ENCODE measurements at regions not wholly inside any gene's neighbourhood (a gene's known extent, or its start where the extent isn't known, plus 50 kb on each side); places are given as distances from the start of the nearest gene placed in this dataset.

DNA sequence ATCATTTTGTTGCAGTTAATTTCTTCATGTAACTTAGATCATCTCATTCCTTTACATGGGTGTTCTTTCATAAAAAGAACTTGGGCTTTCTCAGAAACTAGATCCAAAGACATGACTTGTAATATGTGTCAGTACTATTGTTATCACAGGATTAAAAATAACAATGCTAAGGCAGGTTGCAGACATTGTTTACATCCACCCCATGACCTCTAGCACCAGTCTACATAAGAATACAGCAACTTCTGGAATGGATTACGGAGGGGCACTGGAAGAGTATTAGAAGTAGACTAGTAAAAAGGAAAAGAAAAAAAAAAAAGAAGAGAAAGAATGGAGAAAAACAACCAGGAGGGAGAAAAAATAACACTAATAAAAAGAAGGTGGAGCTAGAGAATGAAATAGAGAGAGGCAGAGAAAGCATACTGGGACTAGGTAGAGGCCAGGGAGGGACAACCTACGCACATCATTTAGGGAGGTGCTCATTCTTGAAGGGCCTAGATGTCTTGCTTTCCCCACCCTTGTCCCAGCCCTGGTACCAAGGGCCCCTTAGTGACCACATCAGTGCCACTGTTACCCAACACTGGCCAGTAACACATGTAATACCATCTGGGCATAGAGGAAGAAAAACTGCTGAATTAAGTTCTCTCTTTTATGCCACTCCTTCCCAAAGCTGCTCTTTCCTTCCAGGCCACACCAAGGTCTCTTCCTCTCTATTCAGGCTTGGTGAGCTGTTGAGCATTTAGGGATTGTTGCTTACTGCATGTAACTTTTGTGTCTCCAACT, 70.6 kb upstream of the KLF7 start:
- DNase-seq (ENCODE audit: low spot score): no peak

DNA sequence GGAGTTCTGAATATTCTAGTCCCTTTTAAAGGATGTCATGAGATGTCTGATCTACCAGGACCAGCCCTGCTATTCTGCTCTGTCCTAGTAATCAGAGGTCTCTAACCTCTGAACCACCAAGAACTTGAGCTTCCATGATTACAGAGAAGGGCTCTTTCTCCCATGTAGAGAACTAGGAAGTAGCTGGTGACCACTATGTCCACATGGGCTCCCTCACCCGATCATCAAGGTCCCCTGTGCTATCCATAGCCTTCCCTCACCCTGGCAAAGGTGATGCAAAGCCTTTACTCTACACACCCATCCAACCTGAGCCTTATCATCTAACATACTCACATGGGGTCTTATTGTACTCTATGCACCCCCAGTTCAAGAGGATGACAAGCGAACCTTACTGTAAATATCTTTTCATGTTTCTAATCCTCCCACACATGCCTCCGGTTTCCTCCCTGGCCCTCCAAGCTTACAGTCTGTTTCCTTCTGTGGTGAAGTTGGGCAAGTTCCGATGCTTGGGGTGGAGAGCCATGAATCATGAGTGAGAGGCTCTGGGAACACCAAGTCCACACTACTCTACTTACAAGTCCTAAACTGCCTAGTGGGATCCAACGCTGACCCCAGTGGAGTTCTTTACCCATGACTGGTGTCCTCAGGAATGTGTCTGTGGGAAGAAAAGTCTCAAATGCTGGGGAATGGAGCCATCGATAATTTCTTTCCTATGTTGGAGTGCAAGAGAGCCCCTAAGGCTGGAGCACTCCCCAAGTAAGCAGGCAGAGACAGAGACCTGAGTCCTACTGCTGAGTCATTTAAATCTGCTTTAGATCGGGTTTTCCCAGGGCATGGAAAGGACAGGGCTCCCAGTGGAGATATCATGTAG, 73.3 kb upstream of the KLF7 start:
- peak; percentile 62 for DNase-seq (ENCODE audit: low spot score)

DNA sequence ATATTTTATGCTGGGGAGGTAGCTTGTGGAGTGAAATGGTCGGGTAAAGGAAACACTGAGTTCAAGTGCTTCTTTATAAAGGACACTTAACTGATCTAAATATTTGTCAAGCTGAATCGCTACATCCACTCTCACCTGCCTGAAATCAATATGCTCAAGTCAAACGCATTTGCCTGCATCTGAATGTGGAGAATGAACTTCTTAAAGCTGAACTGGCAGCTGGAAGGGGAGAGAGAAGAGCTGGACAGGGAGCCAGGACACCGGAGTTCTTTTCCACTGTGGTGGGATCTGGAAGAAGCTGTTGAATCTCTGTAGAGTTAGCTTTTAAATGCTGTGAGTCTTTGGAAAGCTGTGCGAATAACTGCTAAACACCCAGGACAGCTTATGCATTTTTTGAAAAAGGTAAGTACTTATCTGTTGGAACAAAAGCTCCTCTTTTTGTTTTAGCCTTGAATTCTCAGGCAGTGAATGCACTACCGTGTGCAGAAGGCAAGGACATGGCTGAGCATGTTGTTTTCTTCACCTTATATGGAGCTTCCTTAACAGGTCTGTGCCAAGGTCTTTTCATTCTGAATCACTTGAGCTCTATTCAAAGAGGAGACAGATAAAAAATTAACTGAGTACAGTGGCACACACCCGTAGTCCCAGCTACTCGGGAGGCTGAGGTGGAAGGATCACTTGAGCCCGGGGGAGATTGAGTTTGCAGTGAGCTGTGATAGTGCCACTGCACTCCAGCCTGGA, 74.2 kb upstream of the KLF7 start:
- no peak for DNase-seq (ENCODE audit: low spot score)

DNA sequence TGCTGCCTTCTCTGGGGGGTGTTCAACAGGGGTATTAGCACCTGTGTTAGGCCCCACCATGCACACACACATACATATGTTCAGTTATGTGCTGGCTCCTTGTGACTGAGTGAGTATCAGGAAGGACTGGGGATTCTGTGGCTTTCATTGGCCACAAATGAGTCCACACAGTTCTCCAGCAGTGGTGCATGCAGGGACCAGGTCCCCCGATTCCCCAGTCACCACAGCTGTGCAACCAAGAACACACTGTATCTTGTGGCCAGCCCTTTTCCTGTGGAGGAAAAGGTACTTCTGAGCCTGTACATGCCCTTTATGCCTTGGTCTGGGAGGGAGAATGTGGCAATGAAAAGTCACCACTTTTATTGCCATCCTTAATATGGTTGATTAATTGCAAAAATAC, 74.9 kb upstream of the KLF7 start:
- DNase-seq (ENCODE audit: low spot score): no peak

DNA sequence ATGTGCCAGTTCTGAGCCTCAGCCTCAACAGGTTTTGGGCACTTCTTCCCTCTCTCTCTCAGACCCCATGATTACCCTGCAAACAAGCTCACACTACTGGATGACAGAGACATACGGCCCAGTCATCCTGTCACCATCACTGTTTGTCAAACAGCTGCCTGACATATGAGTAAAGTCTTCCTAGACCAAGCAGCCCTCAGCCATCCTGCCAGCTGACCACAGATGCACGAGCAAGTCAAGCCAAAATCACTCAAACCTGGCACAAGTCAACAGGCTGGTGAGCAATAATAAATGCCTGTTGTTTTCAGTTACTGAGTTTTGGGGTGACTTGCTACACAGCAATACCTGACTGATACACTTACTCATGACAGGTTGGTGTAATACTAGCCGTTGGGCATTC, 75.5 kb upstream of the KLF7 start:
- DNase-seq (ENCODE audit: low spot score): no peak

DNA sequence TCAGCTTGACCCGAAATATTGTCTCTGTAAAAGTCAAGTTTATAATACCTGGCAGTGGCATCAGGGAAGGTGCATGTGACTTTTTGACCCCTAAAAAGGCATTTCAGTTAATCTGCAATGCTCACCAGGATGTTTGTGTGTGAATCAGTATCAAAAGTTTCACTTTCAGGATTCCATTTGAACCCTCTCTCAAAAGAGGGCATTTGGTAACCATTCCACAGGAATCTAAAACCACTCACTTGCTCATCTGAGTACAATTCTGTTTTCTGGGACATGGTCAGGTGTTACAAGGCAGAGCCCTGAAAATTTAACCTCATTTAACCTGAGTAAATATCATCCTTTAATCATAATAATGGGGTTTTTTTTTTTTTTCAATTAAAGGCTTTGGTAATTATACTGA, 77.9 kb upstream of the KLF7 start:
- DNase-seq (ENCODE audit: low spot score): no peak

DNA sequence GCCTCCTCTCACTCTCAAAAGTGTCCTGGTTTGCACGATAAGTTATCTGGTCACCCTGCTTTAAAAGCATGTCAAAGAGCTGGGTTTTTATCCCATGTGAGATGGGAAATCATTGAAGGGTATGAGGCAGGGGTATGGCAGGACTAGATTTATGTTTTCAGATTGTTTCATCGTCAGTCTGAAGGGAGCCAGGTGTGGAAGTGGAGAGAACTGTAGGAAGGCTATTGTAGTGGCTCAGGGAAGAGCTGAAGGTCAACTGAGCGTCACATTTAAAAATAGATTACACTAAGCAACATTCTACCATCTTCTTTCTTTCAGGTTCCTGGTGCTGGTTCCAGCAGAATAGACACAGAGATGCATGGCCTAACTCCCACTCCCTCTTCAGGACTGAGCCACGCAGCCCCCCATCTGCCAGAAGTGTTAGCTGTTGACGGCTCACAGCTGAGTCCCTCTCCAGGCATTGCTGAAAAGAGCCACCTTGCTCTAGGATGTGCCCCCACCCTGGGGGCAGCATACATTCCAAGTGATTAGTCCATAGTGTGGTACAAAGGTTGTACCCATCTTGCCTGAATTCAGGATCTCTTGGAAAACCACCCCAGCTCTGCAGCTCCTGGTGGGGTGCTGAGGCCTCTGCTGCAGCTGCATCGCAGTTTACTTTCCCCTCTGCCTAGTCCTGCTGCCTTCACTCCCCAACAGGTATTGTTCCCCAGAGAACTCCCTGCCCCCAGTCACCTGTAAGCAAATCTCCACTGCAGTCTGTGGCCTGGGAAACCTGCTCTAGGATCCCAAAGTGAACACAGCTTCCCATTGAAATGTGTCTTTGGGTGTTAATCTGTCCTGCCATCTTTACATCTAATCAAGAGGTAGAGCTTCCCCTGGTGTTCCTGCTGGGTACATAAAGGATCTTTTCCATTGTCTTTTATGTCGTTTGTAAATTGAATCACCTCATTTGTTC, 79.5 kb upstream of the KLF7 start:
- DNase-seq (ENCODE audit: low spot score): no peak

DNA sequence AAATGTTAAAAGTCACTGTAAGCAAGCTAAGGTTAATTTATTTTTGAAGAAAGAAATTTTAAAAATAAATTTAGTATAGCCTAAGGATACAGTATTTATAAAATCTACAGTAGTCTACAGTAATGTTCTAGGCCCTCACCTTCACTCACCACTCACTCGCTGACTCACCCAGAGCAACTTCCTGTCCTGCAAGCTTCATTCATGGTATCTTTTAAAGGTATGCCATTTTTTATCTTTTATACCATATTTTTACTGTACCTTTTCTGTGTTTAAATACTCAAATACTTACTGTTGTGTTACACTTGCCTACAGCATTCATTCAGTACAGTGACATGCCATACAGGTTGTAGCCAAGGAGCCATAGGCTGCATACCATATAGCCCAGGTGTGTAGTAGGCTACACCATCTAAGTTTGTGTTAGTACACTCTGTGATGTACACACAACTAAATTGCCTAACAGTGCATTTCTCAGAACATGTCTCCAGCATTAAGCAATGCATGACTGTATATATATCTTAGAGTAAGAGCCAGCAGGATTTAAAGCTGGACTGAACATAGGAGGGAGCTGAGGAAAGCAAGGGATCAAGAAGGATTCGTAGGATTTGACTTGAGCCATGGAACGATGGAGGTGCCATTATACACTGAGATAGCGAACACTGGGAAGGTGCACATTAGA, 83.1 kb upstream of the KLF7 start:
- no peak for DNase-seq (ENCODE audit: low spot score)

DNA sequence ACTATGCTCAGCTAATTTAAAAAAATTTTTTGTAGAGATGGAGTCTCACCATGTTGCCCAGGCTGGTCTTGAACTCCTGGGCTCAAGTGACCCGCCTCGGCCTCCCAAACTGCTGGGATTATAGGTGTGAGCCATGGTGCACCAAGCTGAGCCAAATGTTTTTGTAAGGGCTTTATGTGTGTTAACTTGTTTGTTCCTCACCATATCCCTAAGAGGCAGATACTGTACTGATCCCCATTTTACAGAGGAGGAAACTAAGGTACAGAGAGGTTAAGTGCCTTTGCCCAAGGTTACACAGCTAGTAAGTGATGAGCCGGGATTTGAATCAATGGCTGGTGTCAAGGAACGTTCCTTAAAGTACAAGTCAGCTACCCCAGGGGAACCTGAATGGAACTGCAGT, 85.3 kb upstream of the KLF7 start:
- DNase-seq (ENCODE audit: low spot score): no peak

DNA sequence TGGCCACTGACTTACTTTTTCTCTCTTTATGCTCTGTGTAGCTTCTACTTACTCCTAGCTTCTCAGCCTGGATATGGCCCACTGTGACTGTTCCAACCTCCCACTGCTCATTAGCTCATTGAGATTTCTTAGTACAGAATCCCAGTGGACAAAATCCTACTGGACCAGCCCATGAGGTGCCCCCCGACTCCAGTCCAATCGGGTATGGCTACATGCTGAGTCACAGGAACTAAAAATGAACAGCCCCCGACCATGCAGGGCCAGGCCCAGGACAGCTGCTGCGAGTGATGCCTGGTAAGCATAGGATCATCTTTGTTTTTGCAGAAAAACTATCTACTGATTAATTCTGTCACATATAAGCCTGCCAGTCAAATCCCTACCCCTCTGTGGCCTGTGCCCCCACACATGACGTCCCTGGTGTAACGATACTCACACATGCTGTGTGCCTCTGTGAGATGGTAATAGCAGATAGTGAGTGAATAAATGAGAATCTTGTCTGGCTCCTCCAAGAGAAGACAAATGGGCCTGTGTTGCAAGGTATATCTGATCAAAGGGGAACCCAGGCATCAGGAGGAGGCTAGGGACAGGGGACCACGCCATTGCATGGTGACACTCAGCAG, 85.9 kb upstream of the KLF7 start:
- no peak for DNase-seq (ENCODE audit: low spot score)

DNA sequence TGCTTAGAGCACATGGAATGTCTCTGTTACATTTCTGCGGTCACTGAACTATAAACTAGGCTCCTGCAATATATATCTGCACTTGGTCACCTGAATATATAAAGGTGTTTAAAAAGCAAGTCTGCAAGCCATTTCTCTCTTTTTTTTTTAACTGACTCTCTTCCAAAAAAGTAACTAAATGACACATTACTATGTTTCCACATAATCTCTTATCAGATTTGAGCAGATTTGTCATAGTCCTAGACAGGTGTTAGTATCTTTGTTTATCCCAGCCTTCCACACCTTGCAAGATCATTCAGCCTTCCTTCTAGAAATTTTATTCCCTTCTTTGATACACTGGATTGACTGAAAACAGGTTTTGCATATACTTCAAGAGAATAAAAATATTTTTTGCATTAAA, 86.7 kb upstream of the KLF7 start:
- DNase-seq (ENCODE audit: low spot score): no peak

DNA sequence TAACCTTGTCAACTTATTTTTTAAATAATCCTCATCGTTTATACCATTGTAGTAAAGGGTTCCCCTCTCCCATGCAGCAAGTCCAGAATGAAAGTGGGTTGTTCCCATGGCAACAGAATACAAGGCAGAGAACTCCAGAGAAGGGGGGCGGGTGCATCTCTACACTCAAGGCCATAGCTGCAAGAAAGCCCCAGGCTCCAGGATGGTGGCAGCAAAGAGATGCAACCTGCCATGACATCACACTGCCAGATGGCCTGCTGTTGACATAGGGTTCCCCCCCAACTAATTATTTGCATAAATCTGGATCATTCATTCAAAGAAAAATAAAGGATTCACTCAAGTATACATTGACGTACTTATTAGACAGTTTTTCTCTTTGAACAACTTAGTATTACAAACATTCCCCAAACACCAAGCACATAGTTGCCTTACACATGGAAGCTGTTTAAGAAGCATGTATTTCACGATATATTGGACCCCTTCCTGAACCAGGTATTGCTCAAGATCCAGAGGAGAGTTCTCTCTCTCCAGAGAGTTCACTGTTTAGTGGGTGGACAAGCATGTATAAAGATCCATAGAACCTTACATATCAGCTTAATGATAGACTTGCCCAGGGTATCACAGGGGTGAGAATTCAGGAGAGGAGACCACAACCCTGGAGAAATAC, 87.4 kb upstream of the KLF7 start:
- no peak for DNase-seq (ENCODE audit: low spot score)

DNA sequence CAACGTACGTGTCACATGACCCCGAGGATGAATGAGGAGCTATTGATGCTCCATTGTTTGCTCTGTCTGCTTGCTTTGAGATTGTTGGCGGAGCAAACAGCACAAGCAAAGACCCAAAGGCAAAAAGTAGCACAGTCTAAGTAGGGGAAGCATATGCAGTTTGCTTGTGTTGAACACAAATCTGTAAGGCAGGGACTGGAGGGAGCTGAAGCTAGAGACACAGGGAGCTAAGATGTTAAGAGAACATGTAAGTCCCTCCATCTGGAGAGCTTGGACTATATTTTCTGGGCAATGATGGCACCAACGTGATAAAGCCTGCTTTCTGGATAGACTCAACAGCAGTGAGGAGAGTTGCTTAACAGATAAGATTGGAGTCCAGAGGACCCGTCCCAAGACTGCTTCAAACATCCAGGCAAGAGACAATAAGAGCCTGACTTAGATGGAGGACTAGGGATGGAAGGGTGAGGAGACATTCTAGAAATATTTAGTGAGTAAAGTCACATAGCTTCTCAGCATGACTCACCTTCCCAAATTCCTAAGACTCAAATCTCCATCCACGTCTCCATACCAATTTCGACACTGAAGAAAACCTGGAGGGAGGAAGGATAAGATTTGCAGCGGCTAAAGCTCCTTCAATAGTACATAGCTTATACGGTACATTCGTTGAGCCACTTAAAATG, 88.1 kb upstream of the KLF7 start:
- DNase-seq (ENCODE audit: low spot score): no peak

DNA sequence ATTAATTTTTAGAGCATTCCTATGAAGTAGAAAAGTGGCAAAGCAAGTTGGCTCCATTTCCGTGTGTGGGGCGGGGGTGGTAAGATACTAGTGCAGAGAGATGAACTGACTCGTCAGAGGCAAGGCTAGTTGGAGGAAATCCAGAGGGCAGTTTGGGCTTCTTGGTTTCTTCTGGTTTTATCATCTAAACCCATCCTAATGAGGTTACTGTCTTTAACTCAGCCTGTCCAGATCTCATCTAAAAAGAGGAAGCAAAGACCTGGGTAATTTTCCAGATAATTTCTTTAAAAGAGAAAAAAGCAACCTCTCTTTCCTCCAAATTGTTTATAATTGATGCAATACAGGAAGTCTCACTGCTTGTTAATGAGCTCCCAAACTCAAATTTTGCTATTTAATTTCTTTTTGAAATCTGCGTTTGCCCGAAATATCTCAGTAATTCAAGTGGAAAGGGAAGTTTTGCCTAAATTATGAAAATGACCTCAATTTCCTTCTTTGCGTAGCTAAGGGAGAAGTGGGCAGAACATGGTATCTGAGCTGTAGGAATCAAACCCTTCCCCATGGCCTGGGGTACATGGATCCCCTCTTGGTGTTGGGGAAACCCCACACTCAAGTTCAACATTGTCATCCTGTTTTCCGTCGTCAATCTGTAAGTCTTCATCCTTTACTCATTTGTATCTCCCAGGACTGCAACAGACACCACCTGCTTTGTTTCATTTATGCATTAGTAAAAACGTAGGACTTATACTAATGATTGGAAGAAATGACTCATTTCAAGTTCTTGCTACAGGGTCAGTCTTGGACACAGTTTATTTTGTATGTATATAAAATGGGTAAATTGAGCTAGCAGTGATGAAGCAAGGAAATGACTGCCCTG, 89.1 kb upstream of the KLF7 start:
- no peak for DNase-seq (ENCODE audit: low spot score)

DNA sequence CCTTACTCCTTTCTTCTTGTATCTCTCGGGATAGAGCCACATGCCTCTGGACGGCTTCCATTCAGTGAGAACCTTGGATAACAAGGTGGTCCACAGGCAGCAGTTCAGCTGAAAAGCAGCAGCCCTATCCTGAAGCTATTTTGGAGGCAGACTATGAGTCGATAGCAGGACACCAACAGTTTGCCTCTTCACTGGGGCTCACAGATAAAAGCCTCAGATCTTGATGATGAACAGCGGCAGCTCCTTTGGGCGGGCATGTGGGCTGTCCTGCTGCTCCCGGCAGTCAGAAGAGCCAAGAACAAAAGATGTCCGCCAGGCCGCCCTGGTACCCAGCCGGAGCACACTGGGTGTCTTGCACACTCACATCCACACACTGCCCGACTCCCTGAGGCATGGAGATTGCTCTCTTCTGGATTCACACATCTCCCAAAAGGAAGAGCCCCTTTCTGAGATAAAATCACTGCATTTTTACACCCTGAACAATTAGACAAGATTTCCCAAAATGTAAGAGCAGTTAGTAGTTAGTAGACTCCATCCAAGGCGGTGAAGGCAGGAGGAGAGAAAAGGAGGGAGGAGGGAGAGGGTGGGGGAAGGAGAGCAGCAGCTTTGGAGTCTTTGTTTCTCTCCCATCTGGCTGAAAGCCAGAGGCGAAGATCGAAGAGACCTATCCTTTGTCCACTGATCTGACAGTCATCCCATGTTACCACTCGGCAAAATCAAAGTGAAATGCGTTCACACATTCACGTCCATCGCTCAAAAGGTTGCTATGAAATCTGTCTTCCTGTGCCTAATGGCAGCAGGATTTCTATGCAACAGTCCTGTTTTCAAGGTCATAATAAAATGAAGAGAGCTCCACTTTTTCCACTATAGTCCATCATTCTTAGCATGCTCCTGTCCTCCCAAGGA, 90.1 kb upstream of the KLF7 start:
- no peak for DNase-seq (ENCODE audit: low spot score)

DNA sequence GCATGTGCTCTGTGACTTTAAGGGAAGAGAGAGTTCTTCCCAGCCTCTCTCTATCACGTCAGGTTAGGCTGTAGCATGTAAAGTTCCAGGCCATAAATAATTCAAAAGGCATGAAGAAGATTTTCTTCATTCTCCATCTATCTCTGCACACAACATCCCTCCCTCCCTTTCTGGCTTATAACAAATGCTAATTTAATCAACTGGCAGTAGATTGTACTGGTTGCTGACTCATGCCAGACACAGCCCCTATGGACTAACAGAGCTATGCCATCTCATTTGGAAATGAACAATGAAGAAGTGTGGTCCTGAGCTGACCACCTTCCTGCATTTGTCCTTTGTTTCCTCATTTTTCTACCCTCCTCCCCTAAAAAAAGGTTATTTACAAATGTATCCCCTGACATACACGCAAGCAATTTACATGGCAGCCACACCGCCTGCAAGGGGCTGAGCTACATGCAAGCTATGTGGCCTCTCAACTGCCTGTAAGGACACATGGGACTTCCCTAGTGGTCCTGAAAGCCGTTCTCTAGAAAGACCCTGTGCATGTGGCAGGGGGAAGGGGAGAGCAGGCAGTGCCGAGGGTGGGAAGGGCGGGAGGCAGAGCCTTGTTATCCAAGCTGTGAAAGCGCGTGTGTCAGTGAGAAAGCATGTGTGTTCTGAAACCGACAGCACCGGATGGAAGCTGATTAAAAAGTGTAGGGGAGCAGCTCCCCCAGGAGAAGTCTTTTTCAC, 90.9 kb upstream of the KLF7 start:
- DNase-seq (ENCODE audit: low spot score): no peak

Measured in ureter (tissue), 1 donor.